GM12892 (cell line): ENCODE measurements at regions not wholly inside any gene's neighbourhood (a gene's known extent, or its start where the extent isn't known, plus 50 kb on each side); places are given as distances from the start of the nearest gene placed in this dataset.
"Not testable (repeated sequence)": the region's sequence is repeated elsewhere in the genome, so short reads cannot be mapped to it uniquely, and the experiment has no call there.

Experiments used
- DNase-seq: peaks from one replicate; pipeline ENCODE4 v3.0.0; 2011; ENCODE audit not compliant: insufficient read length
- FAIRE-seq: peaks from 2 replicates; lab custom pipeline; 2011; peaks lifted over from hg19 to GRCh38; lab: Jason Lieb, UNC
- POLR2A ChIP-seq: IDR thresholded peaks from 2 replicates; pipeline ENCODE4 v1.6.1; 2011; ENCODE audit warnings: low read depth, low read length, control low read depth
- POLR2AphosphoS5 ChIP-seq: IDR thresholded peaks from 2 replicates; pipeline ENCODE4 v1.6.1; 2011; ENCODE audit warnings: low read depth, low read length, control low read depth
- TAF1 ChIP-seq: IDR thresholded peaks from 2 replicates; pipeline ENCODE4 v1.6.1; 2011; ENCODE audit warnings: low read depth, mild to moderate bottlenecking, control low read depth, low read length, borderline replicate concordance

DNA sequence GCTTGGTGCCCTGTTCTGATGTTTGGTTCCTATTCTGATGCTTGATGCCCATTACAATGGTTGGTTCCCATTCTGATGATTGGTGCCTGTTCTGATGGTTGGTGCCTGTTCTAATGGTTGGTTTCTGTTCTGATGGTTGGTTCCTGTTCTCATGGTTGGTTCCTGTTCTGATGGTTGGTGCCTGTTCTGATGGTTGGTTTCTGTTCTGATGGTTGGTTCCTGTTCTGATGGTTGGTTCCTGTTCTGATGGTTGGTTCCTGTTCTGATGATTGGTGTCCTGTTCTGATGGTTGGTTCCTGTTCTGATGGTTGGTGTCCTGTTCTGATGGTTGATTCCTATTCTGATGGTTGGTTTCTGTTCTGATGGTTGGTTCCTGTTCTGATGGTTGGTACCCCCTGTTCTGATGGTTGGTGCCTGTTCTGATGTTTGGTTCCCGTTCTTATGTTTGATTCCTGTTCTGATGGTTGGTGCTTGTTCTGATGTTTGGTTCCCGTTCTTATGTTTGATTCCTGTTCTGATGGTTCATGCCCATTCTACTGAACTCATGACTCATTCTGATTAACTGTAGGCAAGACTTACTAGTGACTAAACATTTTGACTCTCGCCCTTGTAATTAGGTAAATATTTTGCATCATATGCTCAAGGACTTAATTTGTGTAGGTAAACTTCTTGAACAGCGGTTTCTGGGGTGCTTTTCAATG, 146.2 kb downstream of the DLL1 start:
- TF ChIP-seq TAF1 (no peak), POLR2AphosphoS5 (no peak), POLR2A (no peak)
- FAIRE-seq (no peak), DNase-seq (no peak)

DNA sequence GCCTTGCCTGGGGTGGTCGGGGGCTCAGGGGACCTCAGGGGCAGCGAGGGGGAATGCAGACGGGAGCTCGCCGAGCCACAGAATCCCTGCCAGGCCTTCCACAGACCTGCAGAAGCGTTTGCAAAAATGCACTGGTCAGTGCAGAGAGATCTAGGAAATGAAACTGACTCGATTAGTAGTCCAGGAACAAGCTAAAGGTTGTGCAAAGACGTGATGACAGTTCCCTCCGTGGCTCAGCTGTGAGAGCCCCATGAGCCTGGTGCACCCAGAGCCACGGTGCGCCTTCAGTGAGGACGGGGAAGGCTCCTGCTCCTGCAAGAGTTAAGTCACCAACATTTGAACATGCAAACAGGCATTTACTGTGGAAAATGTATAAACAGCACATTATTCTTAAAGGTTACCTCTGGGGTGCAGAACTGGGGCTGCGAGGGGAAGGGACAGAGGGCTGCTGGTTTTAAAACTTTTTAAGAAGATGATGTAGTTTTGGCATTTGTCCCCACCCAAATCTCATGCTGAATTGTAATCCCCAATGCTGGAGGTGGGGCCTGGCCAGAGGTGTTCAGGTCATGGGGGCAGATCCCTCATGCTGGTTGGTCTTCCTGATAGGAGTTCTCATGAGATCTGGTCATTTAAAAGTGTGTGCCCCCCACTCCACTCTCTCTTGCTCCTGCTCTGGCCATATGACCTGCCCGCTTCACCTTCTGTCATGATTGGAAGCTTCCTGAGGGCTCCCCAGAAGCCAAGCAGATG, 147.3 kb downstream of the DLL1 start:
- FAIRE-seq (no peak), DNase-seq (no peak)
- TF ChIP-seq POLR2AphosphoS5 (no peak), POLR2A (no peak), TAF1 (no peak)

- TF ChIP-seq POLR2A (no peak), TAF1 (no peak), POLR2AphosphoS5 (no peak)
- FAIRE-seq: no peak
These were observed 148.3 kb downstream of the DLL1 start for GRCh38 chr6:170142559-170142958.

DNA sequence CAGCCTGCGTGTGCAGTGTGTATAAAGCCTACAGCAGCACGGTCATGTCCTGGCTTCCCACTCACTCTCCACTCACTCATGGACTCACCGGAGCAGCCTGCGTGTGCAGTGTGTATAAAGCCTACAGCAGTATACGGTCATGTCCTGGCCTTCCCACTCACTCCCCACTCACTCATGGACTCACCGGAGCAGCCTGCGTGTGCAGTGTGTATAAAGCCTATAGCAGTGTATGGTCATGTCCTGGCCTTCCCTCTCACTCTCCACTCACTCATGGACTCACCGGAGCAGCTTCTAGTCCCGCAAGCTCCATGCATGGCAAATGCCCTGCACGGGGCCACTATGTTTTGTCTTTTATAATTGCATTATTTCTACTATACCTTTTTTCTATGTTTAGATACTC, 149.8 kb downstream of the DLL1 start:
- DNase-seq, FAIRE-seq: not testable (repeated sequence)

More at GRCh38 chr6:170142559-170142958, 148.3 kb downstream of the DLL1 start:
- no peak for DNase-seq

DNA sequence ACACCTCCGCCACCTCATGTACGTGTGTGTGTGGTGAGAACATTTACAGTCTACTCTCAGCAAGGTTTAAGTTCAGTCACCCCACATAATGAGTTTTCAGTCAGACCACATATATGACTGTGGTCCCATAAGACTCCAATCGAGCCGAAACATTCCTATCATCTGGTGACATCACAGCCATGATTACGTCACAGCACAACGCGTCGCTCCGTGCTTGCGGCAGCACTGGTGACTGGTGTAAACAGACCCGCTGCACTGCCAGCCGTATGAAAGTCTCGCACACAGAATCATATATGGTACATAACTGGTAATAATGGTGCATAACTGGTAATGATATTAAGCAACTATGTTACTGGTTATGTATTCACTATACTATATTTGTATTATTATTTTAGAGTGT, 150.7 kb downstream of the DLL1 start:
- DNase-seq: no peak
- FAIRE-seq: no peak
- TF ChIP-seq TAF1 (no peak), POLR2A (no peak), POLR2AphosphoS5 (no peak)

DNA sequence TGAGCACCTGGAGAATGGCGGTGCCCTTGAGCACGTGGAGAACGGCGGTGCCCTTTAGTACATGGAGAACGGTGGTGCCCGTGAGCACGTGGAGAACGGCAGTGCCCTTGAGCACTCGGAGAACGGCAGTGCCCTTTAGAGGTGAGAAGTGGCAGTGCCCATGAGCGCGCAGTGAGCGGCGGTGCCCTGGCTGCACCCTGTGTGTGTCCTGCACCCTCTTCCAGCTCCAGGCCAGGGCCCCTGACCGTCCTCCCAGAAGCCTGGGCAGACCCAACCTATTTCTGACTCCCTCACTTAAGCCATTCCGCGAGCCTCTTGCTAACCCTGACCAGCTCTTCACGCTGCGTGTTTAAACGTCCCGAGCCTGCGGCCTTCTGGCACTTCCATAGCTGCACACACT, 151.3 kb downstream of the DLL1 start:
- DNase-seq (no peak), FAIRE-seq (no peak)
- TF ChIP-seq POLR2A (no peak), TAF1 (no peak), POLR2AphosphoS5 (no peak)

GRCh38 chr6:170139046-170139445, 151.8 kb downstream of the DLL1 start:
- not testable (repeated sequence) for FAIRE-seq, DNase-seq

DNA sequence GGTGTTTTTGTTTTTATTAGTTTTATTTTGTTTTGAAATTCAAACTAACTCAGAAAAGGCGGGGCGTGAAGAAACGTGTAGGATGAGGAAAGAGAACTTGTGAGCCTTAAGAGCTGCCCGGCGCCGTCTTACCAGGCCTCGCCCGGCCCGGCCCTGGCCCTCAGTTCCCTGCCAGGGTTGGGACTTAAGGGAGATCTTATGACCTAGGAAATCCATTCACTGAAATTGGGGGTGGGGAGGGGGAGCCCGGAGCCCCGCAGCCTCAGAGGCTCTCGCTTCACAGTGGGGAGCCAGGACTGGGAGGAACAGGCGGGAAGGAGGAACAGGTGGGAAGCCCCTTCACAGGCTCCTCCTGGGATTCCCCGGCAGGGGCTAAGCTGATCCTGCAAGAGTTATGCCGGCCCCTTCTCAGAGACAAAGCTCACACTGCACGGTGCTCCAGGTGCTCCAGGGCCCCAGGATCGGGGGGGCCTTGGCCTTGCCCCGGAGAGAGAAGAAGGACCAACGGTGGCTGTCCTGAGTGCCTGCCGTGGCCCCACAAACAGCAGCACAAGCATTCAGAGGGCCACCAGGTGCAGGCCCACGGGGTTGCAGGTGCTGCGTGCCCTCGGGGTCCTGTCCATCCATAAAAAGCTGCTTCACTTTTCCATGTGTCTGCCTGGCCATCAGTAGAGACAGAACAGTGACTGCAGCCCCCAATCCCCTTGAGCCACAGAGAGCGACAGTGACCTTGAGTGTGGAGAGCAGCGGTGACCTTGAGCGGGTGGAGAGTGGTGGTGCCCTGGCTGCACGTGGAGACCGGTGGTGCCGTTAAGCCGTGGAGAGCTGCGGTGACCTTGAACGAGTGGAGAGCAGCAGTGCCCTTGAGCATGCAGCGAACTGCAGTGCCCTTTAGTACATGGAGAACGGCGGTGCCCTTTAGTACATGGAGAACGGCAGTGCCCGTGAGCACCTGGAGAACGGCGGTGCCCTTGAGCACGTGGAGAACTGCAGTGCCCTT, 152.7 kb downstream of the DLL1 start:
- DNase-seq (no peak), FAIRE-seq (no peak)
- TF ChIP-seq POLR2A (no peak), POLR2AphosphoS5 (no peak), TAF1 (no peak)

GRCh38 chr6:170137176-170137891, 153.5 kb downstream of the DLL1 start:
- FAIRE-seq (no peak), DNase-seq (no peak)
- TF ChIP-seq TAF1 (no peak), POLR2AphosphoS5 (no peak), POLR2A (no peak)

DNA sequence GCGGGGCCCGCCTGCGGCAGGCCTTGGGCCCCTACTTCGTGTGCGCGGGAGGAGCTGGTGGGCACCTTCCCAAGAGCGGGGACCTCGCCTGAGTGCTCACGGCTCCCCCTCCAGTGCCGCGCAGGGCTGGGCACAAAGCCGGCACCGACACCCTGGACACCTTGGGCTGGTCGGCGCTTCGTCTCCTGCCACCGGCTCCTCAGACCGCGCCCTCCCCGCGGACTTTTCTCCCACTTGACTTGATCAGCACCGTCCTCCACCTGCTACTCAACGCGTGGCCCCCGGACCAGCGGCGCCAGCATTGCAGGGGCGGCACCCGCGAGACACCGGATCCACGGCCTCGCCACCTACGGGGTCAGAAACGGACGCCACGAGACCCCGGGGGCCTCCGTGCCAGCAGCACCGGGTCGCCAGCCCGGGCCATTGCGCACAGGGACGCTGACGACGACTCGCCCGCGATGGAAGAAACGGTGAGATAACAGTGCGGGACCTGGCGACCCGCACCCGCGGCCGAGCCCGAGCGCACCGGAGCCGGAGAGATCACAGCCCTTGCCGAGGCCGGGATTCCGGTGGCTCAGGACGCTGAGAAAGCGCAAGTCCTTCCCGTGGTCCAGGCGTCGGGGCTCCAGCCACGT, 154.2 kb downstream of the DLL1 start:
- FAIRE-seq: no peak
- no peak for DNase-seq

DNA sequence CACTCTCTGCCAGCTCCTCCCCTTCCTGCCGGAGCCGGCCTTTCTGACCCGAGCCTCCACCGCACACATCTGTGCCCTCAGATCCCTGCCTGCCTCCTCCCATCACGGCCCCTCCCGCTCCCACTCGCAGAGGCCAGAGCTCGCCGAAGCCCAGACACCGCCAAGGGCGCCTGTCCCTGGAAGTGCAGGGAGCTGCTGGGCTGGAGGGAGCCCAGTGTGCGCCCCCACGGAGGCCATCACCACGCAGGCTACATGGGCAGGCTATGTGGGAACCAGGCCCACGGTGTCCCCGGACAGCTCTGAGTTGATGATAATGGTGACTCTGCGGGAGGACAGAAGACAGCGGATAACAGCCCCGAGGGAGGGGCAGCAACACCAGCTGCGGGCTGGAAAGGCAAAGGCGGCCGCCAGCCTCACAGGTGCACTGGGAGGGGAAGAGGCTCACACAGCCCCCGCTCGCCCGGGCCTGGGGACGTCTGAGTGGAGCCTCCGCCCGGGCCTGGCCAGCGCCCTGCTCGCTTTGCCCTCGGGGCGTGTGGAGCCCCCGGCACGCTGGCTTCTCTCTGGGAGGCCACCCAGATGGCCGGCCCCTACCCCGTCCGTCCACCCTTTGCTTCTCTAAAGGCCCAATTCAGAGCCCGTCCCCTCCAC, 154.9 kb downstream of the DLL1 start:
- FAIRE-seq (no peak), DNase-seq (no peak)
- TF ChIP-seq POLR2A (no peak), POLR2AphosphoS5 (no peak), TAF1 (no peak)

More for the DNA sequence above, 154.2 kb downstream of the DLL1 start:
- no peak for TF ChIP-seq TAF1
- no peak for TF ChIP-seq POLR2A
- no peak for TF ChIP-seq POLR2AphosphoS5
